GM12872 (cell line): ENCODE measurements at regions not wholly inside any gene's neighbourhood (a gene's known extent, or its start where the extent isn't known, plus 50 kb on each side); places are given as distances from the start of the nearest gene placed in this dataset.

Source experiments
- CTCF ChIP-seq: IDR thresholded peaks from 3 replicates; pipeline ENCODE4 v1.5.1; 2011; ENCODE audit warnings: low read depth, mild to moderate bottlenecking, low read length, moderate library complexity; ENCODE audit not compliant: insufficient read depth

GRCh38 chr4:124118061-124118460 is 594.5 kb downstream of the ANKRD50 start:
- TF ChIP-seq CTCF, result no peak

GRCh38 chr4:124121461-124121971 is 591.0 kb downstream of the ANKRD50 start:
- TF ChIP-seq CTCF, result no peak

GRCh38 chr4:124123181-124123580 is 589.4 kb downstream of the ANKRD50 start:
- no peak for TF ChIP-seq CTCF

DNA sequence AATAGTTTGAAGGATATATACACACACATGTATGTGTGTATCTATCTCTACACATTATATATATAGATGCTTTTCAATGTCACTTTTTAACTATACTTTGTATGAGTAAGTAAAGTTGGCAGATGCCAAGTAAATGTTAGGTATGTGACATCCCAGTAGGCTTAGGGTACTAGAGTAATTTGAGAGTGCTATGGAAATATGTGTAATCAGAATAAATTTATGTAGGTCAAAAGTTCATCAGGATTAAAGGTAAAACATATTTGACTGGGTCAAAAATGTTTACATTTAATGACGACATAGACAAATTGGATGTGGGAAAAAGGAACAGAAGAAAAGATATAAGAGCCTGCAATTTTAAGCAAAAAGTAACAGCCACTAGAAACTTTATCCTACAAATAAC is 588.8 kb downstream of the ANKRD50 start:
- TF ChIP-seq CTCF, result no peak

DNA sequence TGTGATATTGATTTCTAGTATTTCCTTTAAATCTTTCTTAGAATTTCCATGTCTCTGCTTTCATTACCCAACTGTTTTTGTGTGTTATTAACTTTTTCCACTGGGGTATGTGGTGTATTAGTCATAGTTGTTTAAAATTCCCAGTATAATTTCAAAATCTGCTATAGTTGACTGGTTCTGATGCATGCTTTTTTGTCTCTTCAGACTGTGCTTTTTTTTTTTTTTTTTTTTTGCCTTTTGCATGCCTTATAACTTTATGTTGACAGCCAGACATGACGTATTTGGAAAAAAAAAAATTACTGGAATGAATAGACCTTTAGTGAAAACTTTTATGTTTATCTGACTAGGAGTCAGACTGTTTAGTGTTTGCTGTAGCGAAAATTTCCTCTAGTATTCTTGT is 580.4 kb downstream of the ANKRD50 start:
- no peak for TF ChIP-seq CTCF

DNA sequence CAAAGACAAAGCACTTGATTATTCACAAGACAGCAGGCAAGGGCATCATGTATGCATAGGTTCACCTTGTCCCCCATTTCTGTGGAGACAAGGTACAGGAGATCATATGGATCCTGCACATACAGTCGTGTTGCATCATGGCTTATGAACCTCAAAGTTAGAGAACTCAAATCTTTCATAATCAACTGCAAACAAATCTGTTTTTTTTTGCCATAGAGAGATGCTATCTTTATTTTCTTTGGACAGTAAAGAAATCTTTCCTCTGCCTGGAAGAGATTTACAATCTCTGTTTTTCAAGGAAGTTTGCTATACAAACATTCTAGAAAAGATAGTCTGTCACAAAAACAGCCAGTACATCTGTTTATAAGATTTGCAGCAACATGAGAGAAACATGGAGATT is 578.8 kb downstream of the ANKRD50 start:
- no peak for TF ChIP-seq CTCF

DNA sequence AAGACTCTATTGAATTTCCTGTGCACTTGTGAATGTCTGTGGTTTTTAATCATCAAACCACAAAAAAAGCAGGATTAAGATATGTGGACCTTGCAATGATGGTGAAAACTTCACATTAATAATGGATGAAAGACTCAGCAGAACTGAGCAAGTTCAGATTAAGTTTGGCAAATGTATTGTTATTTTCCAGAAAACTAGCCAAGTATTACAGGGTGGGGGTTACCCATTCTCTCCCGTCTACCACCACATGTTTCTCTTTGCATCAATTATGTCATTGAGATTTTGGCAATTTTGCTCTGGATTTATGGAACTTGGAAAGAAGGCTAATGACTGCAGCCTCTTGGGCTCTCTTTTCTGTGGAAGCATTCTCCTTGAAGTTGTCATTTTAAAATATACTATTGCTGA is 577.1 kb downstream of the ANKRD50 start:
- TF ChIP-seq CTCF, result no peak

DNA sequence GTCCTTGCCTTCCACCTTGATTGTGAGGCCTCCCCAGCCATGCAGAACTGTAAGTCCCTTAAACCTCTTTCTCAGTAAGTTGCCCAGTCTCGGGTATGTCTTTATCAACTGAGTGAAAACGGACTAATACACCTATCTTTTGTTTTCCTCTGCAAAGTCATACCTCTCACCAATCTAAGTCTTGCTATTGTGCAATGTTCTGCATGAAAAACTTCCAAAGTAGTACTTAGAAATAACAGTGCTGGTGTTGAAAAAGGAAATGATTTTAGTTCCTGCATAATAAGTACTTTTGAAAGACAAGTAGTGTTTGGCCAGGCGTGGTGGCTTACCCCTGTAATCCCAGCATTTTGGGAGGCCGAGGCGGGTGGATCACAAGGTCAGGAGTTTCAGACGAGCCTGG is 573.5 kb downstream of the ANKRD50 start:
- TF ChIP-seq CTCF, result no peak
